Chondrocyte (in vitro differentiated cells): ENCODE measurements at regions not wholly inside any gene's neighbourhood (a gene's known extent, or its start where the extent isn't known, plus 50 kb on each side); places are given as distances from the start of the nearest gene placed in this dataset.

Experiments
- DNase-seq: peaks from one replicate; pipeline ENCODE4 v3.0.0; 2021; ENCODE audit warnings: mixed read lengths, low spot score
- H3K27ac Mint-ChIP-seq: one replicate; pipeline ENCODE4 v1.8.0; 2021; ENCODE audit warnings: mild to moderate bottlenecking, moderate library complexity, mixed read lengths; ENCODE audit not compliant: unreplicated experiment
- H3K27me3 Mint-ChIP-seq: 2 replicates; pipeline ENCODE4 v1.8.0; 2021; ENCODE audit warnings: low read depth, mixed read lengths
- H3K36me3 Mint-ChIP-seq: 2 replicates; pipeline ENCODE4 v1.8.0; 2021; ENCODE audit warnings: low read depth, mixed read lengths
- H3K4me1 Mint-ChIP-seq: 2 replicates; pipeline ENCODE4 v1.8.0; 2021; ENCODE audit warnings: low read depth, mild to moderate bottlenecking, mixed read lengths
- H3K4me3 Mint-ChIP-seq: one replicate; pipeline ENCODE4 v1.8.0; 2021; ENCODE audit warnings: mild to moderate bottlenecking, moderate library complexity, mixed read lengths; ENCODE audit not compliant: unreplicated experiment
- H3K9me3 Mint-ChIP-seq: 2 replicates; pipeline ENCODE4 v1.8.0; 2021; ENCODE audit warnings: low read depth, mixed read lengths
- TF ChIP-seq, protein P1 (sequence below): fragments of 200-600 bp; sonication (generic); IDR thresholded peaks from 2 replicates; pipeline ENCODE4 v1.5.0; 2021; ENCODE audit warnings: antibody characterized with exemption, mild to moderate bottlenecking, moderate library complexity

DNA sequence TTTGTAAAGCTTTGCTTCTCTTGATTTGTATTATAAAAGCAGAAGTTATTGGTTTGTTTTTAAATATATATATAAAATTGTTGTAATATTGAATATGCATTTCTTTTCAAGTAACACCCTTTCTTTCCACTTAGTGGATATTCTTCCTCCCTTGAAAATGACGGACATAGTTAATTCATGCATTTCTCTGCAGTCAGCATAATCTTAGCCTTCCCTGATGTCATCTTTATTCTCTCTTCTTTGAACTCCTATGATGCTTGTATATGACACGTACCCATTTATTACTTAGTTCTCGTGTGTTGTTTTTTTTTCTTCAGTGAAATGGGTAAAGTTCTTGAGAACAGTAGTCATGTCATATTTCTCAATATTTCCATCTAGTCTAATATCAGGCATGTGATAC lies 191.2 kb downstream of the MDFIC start:
- no peaks in the 10 kb centered on the region for H3K36me3 Mint-ChIP-seq
- H3K9me3 Mint-ChIP-seq: no peaks in the 10 kb centered on the region
- H3K27ac Mint-ChIP-seq: no peak overlapping the region
- peaks cover 4% of the 10 kb centered on the region for H3K4me1 Mint-ChIP-seq
- DNase-seq: no peak
- H3K27me3 Mint-ChIP-seq: no peaks in the 10 kb centered on the region
- H3K4me3 Mint-ChIP-seq: no peak overlapping the region
- TF ChIP-seq, protein P1, sequence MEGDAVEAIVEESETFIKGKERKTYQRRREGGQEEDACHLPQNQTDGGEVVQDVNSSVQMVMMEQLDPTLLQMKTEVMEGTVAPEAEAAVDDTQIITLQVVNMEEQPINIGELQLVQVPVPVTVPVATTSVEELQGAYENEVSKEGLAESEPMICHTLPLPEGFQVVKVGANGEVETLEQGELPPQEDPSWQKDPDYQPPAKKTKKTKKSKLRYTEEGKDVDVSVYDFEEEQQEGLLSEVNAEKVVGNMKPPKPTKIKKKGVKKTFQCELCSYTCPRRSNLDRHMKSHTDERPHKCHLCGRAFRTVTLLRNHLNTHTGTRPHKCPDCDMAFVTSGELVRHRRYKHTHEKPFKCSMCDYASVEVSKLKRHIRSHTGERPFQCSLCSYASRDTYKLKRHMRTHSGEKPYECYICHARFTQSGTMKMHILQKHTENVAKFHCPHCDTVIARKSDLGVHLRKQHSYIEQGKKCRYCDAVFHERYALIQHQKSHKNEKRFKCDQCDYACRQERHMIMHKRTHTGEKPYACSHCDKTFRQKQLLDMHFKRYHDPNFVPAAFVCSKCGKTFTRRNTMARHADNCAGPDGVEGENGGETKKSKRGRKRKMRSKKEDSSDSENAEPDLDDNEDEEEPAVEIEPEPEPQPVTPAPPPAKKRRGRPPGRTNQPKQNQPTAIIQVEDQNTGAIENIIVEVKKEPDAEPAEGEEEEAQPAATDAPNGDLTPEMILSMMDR: no peak

DNA sequence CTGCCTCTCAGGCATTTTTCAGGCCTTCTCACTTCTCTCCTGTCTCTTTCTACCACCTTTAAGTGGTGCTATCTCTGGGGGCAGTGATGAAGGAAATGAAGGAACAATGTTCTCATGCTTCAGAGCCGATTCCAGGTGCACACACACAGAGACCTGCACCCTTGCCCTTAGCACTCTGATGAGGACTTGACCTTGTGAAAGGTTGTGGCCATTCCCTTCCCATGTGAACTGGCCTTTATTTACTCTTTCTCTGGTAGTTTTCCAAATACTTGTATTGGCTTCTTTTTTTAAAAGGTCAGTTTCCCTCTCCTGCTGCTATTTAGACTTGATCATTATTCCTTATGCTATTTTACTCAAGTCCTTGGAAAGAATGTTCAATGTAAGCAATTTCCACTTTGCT lies 188.6 kb downstream of the MDFIC start:
- TF ChIP-seq, protein P1: no peak
- no peak for DNase-seq
- Mint-ChIP-seq H3K27ac (no peak overlapping the region), H3K4me1 (peaks cover 4% of the 10 kb centered on the region), H3K4me3 (no peak overlapping the region), H3K27me3 (no peaks in the 10 kb centered on the region), H3K36me3 (no peaks in the 10 kb centered on the region), H3K9me3 (no peaks in the 10 kb centered on the region)

DNA sequence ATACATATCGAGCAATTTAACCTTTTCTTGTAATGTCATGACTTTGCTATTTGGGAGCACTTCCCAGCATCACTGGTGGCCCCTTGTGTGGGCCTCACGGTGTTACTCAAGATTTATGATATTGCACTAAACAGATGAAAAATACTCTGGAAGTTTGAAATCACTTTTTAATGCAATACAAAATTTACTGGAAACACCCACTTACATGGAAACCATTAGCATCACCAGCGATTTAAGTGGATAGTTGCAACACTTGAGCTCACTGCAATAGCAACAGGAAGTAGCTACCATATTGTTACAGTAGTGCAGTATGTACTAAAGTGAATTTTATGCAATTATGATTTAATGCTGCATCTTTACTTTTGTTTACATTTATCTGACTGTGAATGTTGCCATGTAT lies 184.4 kb downstream of the MDFIC start:
- no peaks in the 10 kb centered on the region for H3K36me3 Mint-ChIP-seq
- no peaks in the 10 kb centered on the region for H3K27me3 Mint-ChIP-seq
- TF ChIP-seq, protein P1: no peak
- no peak overlapping the region for H3K4me3 Mint-ChIP-seq
- no peaks in the 10 kb centered on the region for H3K4me1 Mint-ChIP-seq
- H3K9me3 Mint-ChIP-seq: no peaks in the 10 kb centered on the region
- no peak overlapping the region for H3K27ac Mint-ChIP-seq
- DNase-seq: no peak

DNA sequence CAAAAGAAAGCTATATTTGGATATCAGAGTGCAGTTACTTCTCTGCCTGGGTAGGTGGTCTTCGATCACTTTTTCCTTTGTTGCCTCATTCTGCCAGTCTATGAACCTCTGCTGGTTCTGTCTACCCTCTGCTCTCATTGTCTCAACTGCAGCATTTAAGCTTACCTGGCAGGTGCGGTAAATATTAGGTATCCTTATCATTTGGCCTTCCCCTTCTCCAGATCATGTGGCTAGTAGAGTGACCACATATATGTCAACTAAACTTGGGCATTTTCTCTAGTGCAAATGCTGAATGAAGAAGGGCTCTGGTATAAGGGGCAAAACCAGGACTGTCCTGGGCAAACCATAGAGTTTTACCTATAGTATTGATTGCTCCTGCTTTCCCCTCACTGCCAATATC lies 180.8 kb downstream of the MDFIC start:
- no peak for DNase-seq
- Mint-ChIP-seq H3K36me3 (no peaks in the 10 kb centered on the region), H3K27ac (no peak overlapping the region), H3K9me3 (peaks cover 4% of the 10 kb centered on the region), H3K4me3 (no peak overlapping the region), H3K27me3 (no peaks in the 10 kb centered on the region), H3K4me1 (peaks cover 6% of the 10 kb centered on the region)
- TF ChIP-seq, protein P1: no peak

DNA sequence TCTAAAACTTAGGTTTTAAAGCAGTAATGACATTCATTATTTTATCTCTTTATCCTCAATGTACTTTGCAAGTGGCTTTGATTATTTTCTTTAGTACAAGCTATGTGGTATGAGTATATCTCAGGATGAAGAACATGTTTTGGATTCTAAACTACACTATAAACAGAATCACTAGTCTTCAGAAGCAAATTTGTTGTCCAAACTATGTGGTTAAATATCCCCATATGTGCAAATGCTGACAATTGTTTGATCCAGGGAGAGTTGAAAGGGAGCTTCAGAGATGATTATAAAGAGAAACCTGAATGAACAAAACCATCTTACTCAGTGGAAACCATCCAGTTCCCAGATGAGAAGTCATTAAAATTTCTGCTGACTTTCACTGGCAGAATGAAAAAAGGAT lies 179.3 kb downstream of the MDFIC start:
- no peak for DNase-seq
- peaks cover 11% of the 10 kb centered on the region for H3K4me1 Mint-ChIP-seq
- peaks cover 4% of the 10 kb centered on the region for H3K9me3 Mint-ChIP-seq
- H3K36me3 Mint-ChIP-seq: no peaks in the 10 kb centered on the region
- no peaks in the 10 kb centered on the region for H3K27me3 Mint-ChIP-seq
- no peak overlapping the region for H3K27ac Mint-ChIP-seq
- TF ChIP-seq, protein P1: no peak
- no peak overlapping the region for H3K4me3 Mint-ChIP-seq
